CD4-positive, alpha-beta T cell treated with Interleukin-15 for 4 hours (primary cell): ENCODE measurements at regions not wholly inside any gene's neighbourhood (a gene's known extent, or its start where the extent isn't known, plus 50 kb on each side); places are given as distances from the start of the nearest gene placed in this dataset.

Experiments
- DNase-seq: peaks from one replicate; pipeline ENCODE4 v3.0.0-alpha.2; 2020; ENCODE audit warnings: low spot score

DNA sequence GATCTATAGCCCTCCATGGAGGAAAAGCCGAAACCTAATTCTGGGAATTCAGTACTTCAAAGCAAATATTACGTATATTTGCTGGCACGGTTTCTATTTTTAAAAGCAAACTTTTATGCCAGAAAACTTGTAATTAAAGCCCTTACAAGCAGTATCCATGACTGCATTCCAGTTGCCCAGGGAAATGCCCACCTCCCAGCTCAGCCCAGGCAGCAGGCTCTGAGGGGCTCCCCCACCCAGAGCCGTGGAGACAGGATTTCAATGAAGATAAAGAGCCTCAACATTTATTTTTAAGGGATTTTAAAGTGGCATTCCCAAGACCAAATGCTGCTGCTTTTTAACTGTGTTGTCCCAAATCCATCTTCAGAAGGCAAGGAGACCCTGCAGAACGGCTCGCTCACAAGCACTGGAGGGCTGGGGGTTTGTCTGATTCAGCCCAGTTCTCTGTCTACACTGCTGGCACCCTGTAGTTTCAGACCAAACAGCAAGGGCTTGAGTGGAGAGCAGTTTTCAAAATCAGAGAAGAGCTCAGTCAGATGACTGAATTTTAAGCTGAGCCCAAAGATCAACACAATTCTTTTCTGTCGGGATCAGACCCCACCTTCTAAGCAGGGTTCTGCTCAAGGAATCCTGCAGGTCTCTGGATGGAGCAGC, 105.1 kb downstream of the KCNF1 start:
- no peak for DNase-seq

DNA sequence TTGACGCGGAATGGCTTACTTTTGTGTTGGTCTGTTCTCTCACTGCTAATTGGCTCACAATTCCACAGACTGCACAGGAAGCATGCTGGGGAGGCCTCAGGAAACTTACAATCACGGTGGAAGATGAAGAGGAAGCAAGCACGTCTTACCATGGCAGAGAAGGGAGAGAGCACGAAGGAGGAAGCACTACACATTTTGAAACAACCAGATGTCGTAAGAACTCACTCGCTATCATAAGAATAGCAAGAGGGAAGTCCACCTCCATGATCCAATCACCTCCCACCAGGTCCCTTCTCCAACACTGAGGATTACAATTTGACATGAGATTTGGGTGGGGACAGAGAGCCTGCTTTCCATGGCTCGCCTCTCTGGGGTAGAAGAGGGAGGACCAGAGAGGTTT, 106.2 kb downstream of the KCNF1 start:
- DNase-seq: no peak

DNA sequence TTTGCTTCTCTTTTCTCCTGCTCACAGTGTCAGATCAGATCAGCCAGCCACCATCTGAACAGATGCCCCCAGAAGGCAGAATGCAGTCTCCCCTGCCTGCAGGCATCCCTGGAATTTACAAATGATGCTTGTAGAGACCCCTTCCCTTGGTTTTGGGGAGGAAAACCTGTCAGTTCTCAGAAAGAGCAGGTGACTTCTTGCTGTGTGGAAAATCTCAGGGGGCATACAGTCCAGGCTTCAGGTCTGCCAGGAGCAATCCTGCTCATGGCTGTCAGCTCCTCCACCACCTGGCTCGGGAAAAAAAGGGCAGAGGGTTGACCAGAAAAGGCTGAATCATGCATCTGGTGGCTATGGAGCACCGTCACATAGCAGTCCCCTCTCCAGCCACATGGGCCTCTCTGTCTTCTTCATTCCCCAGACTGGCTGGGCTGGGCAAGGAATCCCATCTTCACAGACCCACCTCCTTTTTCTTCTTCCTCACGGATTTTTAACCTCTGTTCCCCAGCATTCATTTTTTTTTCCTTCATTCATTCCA, 107.0 kb downstream of the KCNF1 start:
- DNase-seq: no peak

DNA sequence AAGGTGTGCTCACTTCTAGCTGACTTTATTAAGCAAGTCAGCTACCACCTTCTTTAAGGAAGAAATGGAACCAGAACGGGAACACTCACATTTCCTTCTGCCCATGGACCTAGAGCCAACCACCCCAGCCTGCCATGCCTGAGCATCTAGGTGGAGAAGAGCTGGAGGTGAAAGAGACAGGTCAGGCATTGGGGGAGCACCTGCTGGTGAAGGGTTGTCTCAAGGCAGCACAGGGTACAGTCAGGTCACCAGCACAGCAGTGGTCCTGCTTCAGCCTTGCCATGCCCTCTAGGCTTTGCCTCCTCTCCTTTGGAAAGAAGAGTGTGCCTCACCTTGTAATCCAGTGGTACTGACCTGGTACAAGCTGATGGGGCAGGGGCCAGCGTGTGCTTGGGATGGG, 107.9 kb downstream of the KCNF1 start:
- DNase-seq: no peak

DNA sequence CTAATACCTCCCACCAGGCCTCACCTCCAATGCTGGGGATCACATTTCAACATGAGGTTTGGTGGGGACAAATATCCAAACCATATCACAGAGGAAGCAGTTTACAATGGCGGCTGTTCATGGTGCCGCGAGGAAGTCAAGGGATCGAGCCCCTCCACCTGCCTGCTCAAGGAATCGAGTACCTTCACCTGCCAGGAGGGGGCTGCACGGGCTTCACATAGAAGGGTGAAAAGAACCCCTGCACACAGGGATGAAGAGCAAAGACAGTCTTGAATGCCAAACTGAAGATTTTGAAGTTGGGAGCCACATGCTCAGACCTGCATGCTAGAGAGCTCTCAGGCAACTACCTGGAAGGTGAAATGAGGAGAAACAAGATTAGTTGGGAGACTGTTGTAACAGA, 110.3 kb downstream of the KCNF1 start:
- DNase-seq: no peak

DNA sequence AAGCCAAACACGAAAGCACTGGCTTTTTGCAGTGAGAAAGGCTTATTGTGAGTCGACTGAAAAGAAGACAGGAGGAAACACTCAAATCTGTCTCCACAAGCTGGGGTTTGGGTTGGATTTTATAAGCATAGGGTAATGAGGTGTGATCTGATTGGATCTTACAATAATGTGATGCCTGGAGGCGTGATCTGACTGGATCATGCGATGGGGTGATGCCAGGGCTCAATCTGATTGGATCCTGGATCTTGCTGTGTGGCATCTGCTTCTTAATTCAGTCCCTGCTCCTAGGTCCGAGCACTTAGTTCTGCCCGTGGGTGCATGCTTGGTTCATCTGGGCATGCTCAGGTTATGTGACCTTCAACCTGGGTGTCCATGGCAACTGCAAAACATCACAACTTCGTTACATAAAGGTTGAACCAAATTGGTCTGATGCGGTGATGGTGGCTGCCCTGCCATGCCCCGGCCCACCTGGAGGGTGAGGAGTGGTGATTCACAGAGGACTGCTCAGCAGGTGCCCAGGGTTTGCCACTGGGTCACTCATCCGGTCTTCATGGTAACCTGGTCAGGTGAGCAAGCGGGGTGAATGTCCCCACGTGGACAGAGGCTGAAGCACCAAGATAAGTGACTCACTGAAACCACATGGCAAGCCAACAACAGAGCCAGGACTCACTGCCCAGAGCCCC, 111.0 kb downstream of the KCNF1 start:
- DNase-seq: no peak

DNA sequence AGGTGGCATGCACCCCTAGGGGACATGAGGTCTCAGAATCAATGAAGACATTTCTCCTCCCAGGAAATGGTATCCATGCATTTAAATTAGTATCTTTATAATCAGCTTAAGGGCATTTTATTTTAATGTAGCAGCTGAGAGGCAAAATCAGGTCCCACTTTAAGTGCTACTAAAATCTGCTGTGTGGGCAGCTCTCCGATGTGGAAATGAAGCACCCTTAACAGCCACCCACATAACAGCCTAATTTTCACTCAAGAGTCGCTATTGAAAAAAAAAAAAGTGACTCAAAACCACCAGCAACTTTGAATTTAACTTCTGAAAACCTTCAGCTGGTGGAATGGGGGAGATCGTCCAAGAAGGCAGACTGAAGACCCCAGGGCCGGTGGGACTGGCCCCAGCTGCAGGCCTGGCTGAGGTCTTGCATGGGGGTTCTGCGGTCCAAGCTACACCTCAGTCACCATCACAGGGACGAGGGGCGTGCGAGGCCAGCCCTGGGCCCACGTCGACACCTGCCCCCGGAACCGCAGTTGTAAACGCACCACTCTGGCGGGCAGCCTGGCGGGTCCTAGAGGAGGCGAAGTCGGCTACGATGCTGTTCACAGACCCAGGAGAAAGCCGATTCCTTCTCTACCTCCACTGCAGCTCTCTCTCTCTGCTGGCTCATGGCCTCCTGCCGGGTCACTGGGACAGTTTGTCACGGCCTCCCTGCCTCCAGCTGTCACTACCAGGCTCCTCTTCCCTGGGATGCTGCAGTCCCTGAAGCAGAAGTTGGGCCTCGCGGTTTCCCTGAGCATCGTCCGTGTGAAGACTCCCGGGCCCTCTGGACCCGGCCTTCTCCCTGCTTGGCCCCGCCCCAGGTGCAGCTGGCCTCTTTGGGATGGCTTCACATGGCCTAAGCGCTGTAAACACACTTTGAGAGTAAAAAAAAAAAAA, 111.9 kb downstream of the KCNF1 start:
- DNase-seq: no peak

DNA sequence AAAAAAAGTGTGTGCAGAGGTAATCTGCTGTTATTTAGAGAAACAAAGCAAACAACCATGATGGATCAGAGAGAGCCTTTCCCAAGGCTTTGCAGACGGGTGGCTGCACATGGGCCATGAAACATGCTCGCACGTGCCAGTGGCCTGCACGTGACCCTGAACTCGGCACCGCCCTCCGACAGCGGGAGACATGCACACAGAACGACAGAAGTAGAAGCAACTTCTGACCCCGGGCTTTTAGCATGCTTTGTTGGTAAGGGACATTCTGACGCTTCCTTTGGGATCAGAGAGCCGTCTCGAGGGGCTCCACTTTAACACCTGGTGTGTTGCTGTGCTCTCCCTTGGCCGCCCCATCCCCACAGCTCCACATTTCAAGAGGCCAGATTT, 112.5 kb downstream of the KCNF1 start:
- no peak for DNase-seq

DNA sequence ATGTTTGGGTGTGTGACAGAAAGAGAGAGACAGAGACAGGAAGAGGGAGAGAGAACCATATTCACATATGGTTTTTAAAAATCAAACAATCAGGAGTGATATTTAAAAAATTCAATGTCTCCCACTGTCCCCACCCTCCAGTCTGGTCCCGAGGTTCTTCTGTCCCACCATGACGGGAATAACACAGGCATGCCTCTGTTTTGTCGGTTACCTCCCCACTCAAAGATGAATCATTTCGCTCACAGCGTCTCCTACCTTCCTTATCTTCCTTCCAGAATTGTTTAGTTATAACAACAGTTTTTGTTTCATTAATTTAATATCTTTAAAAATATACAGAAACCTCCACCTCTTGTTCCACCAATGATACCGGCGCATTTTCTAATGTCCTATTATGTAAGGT, 113.0 kb downstream of the KCNF1 start:
- no peak for DNase-seq

DNA sequence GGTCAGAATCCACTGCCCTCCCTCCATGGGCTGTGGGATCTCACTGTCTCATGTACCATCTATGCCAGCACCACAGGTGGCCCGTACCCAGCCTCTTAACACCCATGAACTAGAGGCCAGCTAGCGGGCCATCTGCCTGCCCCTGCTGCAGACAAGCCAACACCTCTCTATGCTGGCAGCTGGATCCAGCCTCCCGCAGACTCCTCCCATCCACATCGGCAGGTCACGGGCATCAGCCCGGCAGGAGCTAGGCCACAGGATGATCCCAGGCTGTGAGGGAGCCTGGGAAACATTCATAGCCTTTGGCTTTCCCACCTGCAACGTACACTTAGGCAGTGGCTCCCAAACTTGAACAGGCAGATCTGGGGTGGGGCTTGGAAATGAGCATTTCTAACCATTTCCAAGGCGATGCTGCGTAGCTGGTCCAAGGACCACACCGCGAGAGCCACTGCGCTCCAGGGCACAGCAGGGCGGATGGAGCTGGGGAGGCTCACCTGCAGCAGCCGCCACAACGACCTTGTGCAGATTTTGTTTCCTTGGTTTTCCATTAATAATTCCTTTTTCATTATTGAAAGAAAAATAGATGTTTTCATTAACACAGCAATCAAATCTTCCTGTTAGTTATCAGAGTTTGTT, 114.7 kb downstream of the KCNF1 start:
- DNase-seq: no peak

DNA sequence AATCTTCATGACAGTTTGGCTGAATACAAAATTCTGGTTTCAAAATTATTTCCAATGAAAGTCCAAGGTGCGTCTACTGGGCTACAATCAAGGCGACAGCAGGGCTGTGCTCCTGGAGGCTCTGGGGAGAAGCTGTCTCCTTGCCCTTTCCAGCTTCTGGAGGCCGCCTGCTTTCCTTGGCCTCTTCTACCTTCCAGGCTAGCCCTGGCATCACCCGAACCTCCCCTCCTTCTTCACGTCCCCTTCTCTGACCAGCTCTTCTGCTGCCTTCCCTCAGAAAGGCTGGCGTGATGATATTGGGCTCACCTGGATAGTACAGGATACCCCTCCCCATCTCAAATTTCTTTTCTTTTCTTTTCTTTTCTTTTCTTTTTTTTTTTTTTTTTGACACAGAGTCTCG, 115.5 kb downstream of the KCNF1 start:
- no peak for DNase-seq

DNA sequence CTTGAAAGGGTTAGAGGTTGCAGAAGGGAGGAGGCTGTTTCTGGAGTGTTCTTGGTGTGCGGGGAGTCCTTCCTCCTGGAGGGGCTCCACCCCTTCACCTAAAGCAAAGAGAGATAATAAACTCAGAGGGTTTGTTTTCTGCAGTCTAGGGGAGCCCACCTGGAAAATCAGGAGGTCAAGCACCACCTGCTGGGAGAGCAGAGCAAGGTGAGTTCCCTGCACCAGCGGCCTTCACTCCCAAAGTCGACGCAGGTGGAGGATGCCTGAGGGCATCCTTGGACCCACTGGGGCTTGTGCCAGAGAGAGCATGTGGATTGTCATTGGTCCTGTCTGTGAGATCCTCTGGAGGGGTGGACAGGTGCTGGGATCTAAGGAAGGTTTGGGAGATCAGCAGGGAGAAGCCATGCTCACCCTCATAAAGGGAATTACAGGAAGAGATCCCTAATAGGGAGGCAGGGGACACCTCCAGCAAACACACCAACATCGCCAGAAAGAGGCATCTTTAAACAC, 116.7 kb downstream of the KCNF1 start:
- DNase-seq: no peak

DNA sequence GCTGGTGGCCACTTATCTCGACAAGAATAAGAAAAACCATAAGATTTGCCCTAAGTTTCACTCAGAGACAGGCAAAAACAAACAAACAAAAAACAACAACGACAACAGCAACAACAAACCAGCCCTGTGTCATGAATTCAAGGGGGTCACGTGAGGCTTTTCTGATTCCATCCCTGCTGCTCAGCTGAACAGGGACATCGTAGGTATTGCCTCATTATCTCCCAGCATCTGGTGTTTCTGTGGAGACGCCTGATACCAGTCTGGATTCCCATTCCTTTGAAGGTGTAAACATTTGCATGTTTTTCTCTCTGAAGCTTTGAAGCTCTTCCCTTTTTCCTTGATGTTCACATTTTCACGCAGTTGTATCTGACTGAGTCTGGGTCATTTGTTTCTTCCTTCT, 117.4 kb downstream of the KCNF1 start:
- no peak for DNase-seq

DNA sequence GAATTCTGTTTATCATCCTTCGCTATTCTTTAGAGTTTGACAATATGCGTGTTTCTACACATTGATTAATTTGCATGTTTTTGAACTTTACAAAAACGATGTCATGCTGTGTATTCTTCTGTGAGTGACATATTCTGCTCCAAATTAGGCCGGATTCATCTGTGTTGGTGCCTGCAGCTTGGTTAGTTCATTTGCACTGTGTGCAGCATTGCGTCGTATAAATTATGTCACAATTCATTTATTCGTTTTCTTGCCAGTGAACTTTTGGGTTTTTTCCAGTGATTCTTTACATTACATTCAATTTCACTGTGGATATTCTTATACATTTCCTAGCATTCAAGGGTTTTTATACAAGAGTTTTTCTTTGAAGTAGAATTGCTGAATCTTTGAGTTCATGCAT, 118.3 kb downstream of the KCNF1 start:
- DNase-seq: no peak

DNA sequence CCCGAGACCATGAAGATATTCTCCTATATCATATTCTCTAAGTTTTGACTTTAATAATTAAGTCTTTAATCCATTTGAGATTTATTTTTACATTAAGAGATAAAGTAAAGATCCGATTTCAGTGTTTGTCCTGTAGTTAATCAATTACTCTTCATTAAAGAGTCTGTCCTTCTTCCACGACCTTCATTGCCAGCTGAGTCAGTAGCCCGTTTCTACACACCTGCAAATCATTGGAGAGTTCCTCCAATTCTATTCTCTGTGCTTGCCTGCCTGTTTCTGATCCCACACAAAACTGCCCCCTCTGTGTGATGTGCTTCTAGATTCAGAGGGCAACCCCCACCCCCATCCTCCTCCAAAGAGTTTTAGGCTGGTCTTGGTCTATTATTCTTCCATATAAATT, 119.2 kb downstream of the KCNF1 start:
- DNase-seq: no peak

DNA sequence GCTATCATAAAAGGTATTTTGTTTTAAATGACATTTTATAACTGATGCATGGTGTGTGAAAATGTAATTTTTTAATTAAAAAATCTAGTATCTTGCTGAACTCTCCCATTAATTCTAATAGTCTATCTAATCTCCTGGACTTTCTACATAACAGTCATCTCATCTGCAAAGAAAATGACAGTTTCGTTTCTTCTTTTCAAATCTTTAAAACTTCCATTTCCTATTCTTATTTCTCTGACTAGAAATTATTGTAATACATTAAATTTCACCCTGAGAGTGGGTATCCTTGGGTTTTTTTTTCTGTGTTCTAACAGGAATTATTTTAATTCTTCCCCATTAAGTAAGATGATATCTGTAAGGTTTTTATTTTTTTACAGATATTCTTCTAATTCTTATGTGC, 120.1 kb downstream of the KCNF1 start:
- DNase-seq: no peak

DNA sequence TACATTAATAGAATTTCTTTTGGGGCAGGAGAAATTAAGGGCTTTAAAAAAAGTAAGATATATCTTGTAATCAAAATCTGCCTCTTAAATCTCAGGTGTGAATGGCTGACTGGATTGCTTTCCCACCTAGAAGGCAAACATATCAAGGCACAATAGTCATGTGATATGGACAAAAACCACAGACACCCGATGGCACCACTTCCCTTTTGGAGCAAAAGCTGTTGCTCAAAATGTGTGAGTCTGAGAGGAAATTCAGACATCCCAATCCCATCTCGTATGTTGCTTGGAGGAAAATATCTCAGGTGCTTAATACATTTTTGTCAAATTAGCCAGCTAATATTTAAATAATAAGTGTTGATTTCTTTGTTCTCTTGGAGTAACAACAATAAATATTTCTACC, 120.7 kb downstream of the KCNF1 start:
- no peak for DNase-seq

DNA sequence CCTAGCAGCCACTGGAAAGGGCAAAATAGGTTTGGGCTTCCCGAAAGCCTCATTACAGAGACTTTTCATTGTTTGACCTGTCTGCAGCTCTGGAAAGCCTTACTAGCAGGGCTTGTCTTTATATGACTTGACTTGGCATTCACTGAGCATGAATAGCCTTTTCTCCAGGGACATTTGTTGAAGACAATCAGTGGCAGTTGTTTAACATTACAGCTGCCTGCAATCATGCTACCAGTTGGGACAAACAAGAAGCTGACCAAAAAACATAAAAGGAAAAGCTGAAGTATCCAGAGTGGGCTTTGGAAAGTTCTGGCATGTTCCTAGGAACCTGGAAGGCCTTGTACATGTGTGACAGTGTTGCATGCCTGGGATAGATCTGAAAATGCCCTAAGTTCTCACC, 121.4 kb downstream of the KCNF1 start:
- DNase-seq: no peak

DNA sequence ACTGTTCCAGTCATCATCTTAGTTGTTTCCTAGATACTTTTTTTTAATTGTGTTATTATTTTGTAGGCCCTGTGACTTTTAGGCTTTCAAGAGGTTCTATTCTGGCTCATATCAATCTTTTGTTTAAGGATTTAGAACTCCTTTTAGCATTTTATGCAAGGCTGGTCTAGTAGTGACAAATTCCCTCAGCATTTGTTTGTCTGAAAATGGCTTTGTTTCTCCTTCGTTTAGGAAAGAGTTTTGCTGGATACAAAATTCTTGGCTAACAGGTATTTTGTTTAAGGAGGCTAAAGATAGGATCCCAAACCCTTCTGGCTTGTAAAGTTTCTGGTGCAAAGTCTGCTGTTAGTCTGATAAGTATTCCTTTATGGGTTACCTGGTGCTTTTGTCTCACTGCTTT, 116.6 kb upstream of the SLC66A3 start:
- DNase-seq: no peak

DNA sequence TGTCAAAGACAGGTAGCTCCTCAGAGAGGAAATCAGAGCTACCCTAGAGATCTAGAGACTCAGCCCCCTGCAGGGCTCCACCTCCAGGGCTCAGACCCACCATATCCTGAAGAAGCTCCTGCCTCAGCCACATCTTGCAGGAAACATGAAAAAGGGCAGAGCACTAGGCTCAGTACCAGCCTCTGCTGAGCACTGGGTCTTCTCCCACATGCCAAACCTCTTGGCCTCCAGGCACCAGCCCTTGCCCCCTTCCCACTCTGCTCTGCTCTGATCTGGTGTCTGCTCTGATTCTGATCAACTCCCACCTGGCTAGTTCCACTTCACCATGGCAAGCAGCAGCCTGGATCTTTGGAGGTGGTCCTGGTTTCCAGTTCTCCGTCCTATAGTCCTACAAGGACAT, 114.3 kb upstream of the SLC66A3 start:
- no peak for DNase-seq

DNA sequence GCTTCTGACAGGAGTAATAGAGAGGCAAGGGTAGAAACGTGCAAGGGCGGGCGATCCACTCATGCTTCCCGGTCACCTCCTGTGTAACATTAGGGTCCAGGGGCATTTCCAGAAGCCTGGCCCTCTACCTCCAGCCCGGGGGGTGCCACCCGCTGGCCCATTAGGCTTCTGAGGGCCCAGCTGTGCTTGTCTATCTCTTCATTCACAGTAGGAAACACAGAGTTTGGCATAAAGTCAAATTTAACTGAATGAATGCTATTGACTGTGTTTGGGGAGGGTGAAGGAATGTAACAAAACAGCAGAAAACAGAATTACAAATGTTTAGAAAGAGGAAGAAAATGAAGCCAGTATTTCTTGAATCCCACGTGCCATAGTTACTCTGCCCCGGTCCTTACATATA, 112.4 kb upstream of the SLC66A3 start:
- no peak for DNase-seq

DNA sequence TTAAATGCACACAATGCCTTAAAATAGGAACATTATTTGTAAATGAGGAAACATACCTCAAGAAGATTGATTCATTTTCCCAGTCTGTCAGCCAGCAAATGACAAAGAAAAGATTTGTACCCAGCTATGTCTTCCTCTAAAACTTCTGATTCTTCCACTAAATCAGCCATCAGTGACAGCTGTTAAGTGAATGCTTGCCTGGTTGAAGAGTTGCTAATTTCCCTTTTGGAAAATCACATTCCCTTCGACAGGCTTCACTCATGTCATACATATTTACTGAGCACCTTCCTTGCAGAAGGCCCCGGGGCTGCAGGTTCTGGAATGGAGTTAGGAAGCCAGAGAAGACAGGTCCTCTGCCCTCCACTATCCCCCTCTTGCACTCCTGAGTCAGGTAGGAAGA, 112.0 kb upstream of the SLC66A3 start:
- DNase-seq: no peak
